ENCODE measurements at regions not wholly inside any gene's neighbourhood (a gene's known extent, or its start where the extent isn't known, plus 50 kb on each side); places are given as distances from the start of the nearest gene placed in this dataset.
"Not testable (repeated sequence)": the region's sequence is repeated elsewhere in the genome, so short reads cannot be mapped to it uniquely, and the experiment has no call there.

- CTCF ChIA-PET, result no interaction called here
Observed at GRCh38 chr4:79679859-79680258, 271.8 kb upstream of the GK2 start.

DNA sequence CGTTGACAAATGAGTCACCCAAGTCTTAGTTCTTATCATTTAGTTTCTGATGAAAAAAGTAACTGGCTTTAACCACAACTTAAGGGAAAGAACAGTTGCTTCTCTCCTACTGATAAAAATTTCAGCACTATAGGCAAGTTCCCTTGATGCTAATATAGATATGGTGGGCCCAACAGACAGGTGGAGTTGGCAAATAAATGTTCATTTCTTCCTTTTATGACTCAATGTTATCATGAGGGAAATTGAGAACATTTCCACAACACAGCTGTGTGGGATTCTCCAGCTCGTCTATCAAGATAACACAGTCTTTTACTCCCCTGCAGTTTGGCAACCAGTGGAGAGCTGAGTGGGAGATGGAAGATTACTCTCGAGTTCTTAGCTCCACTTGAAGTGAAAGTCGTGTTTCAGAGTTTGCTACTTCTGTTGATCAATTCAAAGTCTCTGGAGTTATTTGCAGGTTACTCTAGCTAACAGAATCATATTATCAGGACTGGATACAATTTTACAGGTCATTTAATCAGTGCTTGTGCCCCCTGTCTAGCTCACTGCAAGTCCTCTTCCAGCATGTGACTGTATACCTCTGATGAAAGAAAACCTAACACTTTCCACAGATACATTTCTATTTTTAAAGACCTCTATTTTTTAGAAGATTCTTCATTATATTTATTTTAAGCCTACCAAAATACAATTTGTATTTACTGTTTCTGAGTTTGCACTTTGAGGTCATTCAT is 270.6 kb upstream of the GK2 start:
- ChIA-PET POLR2A (interaction anchor here (0.6 kb wide), 2 partner anchors 191 to 343 kb away, joined by 3 to 5 read pairs; no protein-coding TSS in a partner anchor), CTCF (no interaction called here)
- no peak for DNase-seq
- intact Hi-C loops (cut with DNase I, micrococcal nuclease), result no loop called here
- peak; percentile 33 for ATAC-seq
- Mint-ChIP-seq H3K27ac (no peak overlapping the region), H3K27me3 (peaks cover 2% of the 10 kb centered on the region), H3K9me3 (ENCODE audit: low read depth) (no peaks in the 10 kb centered on the region), H3K36me3 (ENCODE audit: low read depth) (no peaks in the 10 kb centered on the region), H3K4me1 (peaks cover 8% of the 10 kb centered on the region), H3K4me3 (no peak overlapping the region)

More at GRCh38 chr4:79679859-79680258, 271.8 kb upstream of the GK2 start:
- POLR2A ChIA-PET, result no interaction called here
- H3K27me3 Mint-ChIP-seq, result peaks cover 2% of the 10 kb centered on the region
- DNase-seq (no peak), ATAC-seq (no peak)
- H3K4me3 Mint-ChIP-seq, result no peak overlapping the region
- intact Hi-C loops (cut with DNase I, micrococcal nuclease), result no loop called here
- no peaks in the 10 kb centered on the region for H3K9me3 Mint-ChIP-seq (ENCODE audit: low read depth)
- peaks cover 8% of the 10 kb centered on the region for H3K4me1 Mint-ChIP-seq
- no peaks in the 10 kb centered on the region for H3K36me3 Mint-ChIP-seq (ENCODE audit: low read depth)
- no peak overlapping the region for H3K27ac Mint-ChIP-seq

- ATAC-seq (no peak), DNase-seq (no peak)
- POLR2A ChIA-PET, result no interaction called here
- Mint-ChIP-seq H3K36me3 (ENCODE audit: low read depth) (no peaks in the 10 kb centered on the region), H3K4me1 (peaks cover 8% of the 10 kb centered on the region), H3K27me3 (peaks cover 2% of the 10 kb centered on the region), H3K9me3 (ENCODE audit: low read depth) (no peaks in the 10 kb centered on the region), H3K27ac (no peak overlapping the region), H3K4me3 (no peak overlapping the region)
- intact Hi-C loops (cut with DNase I, micrococcal nuclease), result no loop called here
- CTCF ChIA-PET, result no interaction called here
Observed at GRCh38 chr4:79676705-79677104, 268.7 kb upstream of the GK2 start.

GRCh38 chr4:79674906-79675305 is 266.9 kb upstream of the GK2 start:
- ATAC-seq; H3K4me3 Mint-ChIP-seq; H3K27ac Mint-ChIP-seq; H3K27me3 Mint-ChIP-seq; intact Hi-C loops (cut with DNase I, micrococcal nuclease); DNase-seq; H3K36me3 Mint-ChIP-seq (ENCODE audit: low read depth); CTCF ChIA-PET; H3K9me3 Mint-ChIP-seq (ENCODE audit: low read depth); H3K4me1 Mint-ChIP-seq; POLR2A ChIA-PET: not testable (repeated sequence)

DNA sequence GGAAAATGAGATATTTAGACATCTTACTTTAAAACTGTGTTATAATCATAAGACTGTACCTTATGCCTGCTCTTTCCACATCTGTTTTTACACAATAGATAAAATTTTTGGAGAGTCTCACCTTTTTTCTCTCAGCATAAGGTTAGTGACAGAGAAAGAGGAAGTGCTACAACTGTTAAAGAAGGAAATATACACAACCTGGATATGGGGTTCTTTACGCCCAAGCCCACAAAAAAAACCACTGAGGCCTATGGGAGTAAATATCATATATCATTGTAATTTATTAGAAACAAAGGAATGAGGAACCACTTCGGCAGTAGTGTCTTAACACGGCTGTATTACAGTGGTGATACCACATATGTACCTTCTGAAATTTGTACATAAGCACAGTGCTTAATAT is 265.9 kb upstream of the GK2 start:
- Mint-ChIP-seq H3K4me1 (peaks cover 8% of the 10 kb centered on the region), H3K36me3 (ENCODE audit: low read depth) (peaks cover 3% of the 10 kb centered on the region), H3K27me3 (peaks cover 4% of the 10 kb centered on the region), H3K4me3 (no peak overlapping the region), H3K27ac (no peak overlapping the region), H3K9me3 (ENCODE audit: low read depth) (peaks cover 8% of the 10 kb centered on the region)
- no peak for ATAC-seq
- ChIA-PET CTCF (no interaction called here), POLR2A (no interaction called here)
- no peak for DNase-seq
- intact Hi-C loops (cut with DNase I, micrococcal nuclease), result no loop called here

DNA sequence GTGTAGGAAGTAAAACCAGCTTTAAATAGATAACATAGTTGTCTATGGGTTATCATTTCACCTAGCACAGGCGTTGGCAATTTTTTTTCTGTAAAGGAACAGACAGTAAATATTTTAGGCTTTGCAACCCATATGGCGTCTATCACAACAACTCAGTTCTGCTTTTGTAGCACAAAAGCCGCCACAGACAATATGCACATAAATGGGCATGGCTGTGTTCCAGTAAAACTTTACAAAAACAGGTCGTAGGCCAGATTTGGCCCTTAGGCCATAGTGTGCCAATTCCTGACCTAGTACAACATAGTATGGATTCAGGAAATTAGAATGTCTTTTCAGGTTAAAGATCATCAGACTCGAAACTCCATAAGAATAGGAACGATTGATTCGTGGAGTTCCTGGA is 265.3 kb upstream of the GK2 start:
- DNase-seq (no peak), ATAC-seq (no peak)
- no peak overlapping the region for H3K27ac Mint-ChIP-seq
- CTCF ChIA-PET, result no interaction called here
- intact Hi-C loops (cut with DNase I, micrococcal nuclease), result no loop called here
- peaks cover 4% of the 10 kb centered on the region for H3K27me3 Mint-ChIP-seq
- peaks cover 3% of the 10 kb centered on the region for H3K36me3 Mint-ChIP-seq (ENCODE audit: low read depth)
- POLR2A ChIA-PET, result no interaction called here
- H3K4me1 Mint-ChIP-seq, result peaks cover 2% of the 10 kb centered on the region
- H3K9me3 Mint-ChIP-seq (ENCODE audit: low read depth), result peaks cover 13% of the 10 kb centered on the region
- H3K4me3 Mint-ChIP-seq, result no peak overlapping the region

- H3K36me3 Mint-ChIP-seq (ENCODE audit: low read depth), result peaks cover 3% of the 10 kb centered on the region
- no peak overlapping the region for H3K4me3 Mint-ChIP-seq
- ATAC-seq, result no peak
- ChIA-PET POLR2A (no interaction called here), CTCF (no interaction called here)
- no peaks in the 10 kb centered on the region for H3K4me1 Mint-ChIP-seq
- no peak for DNase-seq
- intact Hi-C loops (cut with DNase I, micrococcal nuclease), result no loop called here
- no peak overlapping the region for H3K27ac Mint-ChIP-seq
- H3K27me3 Mint-ChIP-seq, result peaks cover 4% of the 10 kb centered on the region
- peaks cover 13% of the 10 kb centered on the region for H3K9me3 Mint-ChIP-seq (ENCODE audit: low read depth)
Observed at GRCh38 chr4:79666875-79667274, 258.8 kb upstream of the GK2 start.

DNA sequence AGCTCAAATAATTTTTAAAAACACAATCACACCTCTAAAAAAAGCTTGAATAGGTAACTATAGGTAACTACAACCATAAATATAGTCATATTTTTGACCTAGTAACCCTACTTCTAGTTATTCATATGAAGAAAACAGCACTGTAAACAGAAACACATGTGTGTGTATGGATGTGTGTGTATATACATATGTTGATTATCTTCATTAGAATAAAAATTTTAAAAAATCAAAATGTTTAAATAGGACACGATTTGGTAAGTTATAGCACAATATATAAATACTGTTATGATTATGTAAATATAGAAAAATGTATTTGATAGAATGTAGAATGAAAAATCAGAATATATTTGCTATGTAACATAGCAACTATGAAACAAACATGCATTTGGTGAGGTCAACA is 258.1 kb upstream of the GK2 start:
- ChIA-PET CTCF (no interaction called here), POLR2A (no interaction called here)
- no peak for DNase-seq
- Mint-ChIP-seq H3K27ac (no peak overlapping the region), H3K4me3 (no peak overlapping the region), H3K27me3 (peaks cover 4% of the 10 kb centered on the region), H3K36me3 (ENCODE audit: low read depth) (peaks cover 3% of the 10 kb centered on the region), H3K9me3 (ENCODE audit: low read depth) (peaks cover 13% of the 10 kb centered on the region), H3K4me1 (no peaks in the 10 kb centered on the region)
- no peak for ATAC-seq
- intact Hi-C loops (cut with DNase I, micrococcal nuclease), result no loop called here

GRCh38 chr4:79663865-79664264 is 255.8 kb upstream of the GK2 start:
- Mint-ChIP-seq H3K4me1 (peaks cover 2% of the 10 kb centered on the region), H3K36me3 (ENCODE audit: low read depth) (no peaks in the 10 kb centered on the region), H3K9me3 (ENCODE audit: low read depth) (peaks cover 13% of the 10 kb centered on the region), H3K4me3 (no peak overlapping the region), H3K27ac (no peak overlapping the region), H3K27me3 (no peaks in the 10 kb centered on the region)
- DNase-seq (no peak), ATAC-seq (no peak)
- intact Hi-C loops (cut with DNase I, micrococcal nuclease), result no loop called here
- CTCF ChIA-PET, result interaction anchor here (1.3 kb wide), 1 partner anchor 30 kb away, joined by 3 read pairs; no protein-coding TSS in a partner anchor
- POLR2A ChIA-PET, result no interaction called here

- Mint-ChIP-seq H3K36me3 (ENCODE audit: low read depth) (no peaks in the 10 kb centered on the region), H3K27ac (no peak overlapping the region), H3K27me3 (no peaks in the 10 kb centered on the region), H3K4me1 (peaks cover 2% of the 10 kb centered on the region), H3K9me3 (ENCODE audit: low read depth) (peaks cover 11% of the 10 kb centered on the region), H3K4me3 (no peak overlapping the region)
- intact Hi-C loops (cut with DNase I, micrococcal nuclease), result no loop called here
- CTCF ChIA-PET, result no interaction called here
- POLR2A ChIA-PET, result no interaction called here
- DNase-seq (no peak), ATAC-seq (no peak)
Observed at GRCh38 chr4:79663141-79663540, 255.1 kb upstream of the GK2 start.

GRCh38 chr4:79662651-79663050 is 254.6 kb upstream of the GK2 start:
- Mint-ChIP-seq H3K4me1 (peaks cover 2% of the 10 kb centered on the region), H3K36me3 (ENCODE audit: low read depth) (no peaks in the 10 kb centered on the region), H3K27ac (no peak overlapping the region), H3K27me3 (no peaks in the 10 kb centered on the region), H3K9me3 (ENCODE audit: low read depth) (peaks cover 11% of the 10 kb centered on the region), H3K4me3 (no peak overlapping the region)
- DNase-seq, result no peak
- ATAC-seq, result no peak
- POLR2A ChIA-PET, result no interaction called here
- CTCF ChIA-PET, result no interaction called here
- intact Hi-C loops (cut with DNase I, micrococcal nuclease), result no loop called here

DNA sequence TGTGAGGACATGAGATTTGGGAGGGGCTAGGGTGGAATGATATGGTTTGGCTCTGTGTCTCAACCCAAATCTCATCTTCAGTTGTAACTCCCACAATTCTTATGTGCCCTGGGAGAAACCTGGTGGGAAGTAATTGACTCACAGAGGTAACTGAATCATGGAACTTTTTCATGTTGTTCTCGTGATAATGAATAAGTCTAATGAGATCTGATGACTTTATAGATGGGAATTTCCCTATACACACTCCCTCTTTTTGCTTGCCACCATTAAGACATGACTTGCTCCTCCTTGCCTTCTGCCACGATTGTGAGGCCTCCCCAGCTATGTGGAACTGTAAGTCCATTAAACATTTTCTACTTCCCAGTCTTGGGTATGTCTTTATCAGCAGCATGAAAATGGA is 253.2 kb upstream of the GK2 start:
- intact Hi-C loops (cut with DNase I, micrococcal nuclease), result no loop called here
- peaks cover 14% of the 10 kb centered on the region for H3K9me3 Mint-ChIP-seq (ENCODE audit: low read depth)
- H3K27ac Mint-ChIP-seq, result no peak overlapping the region
- no peak for DNase-seq
- peaks cover 2% of the 10 kb centered on the region for H3K4me1 Mint-ChIP-seq
- H3K27me3 Mint-ChIP-seq, result no peaks in the 10 kb centered on the region
- no peak for ATAC-seq
- ChIA-PET POLR2A (no interaction called here), CTCF (no interaction called here)
- no peak overlapping the region for H3K4me3 Mint-ChIP-seq
- no peaks in the 10 kb centered on the region for H3K36me3 Mint-ChIP-seq (ENCODE audit: low read depth)

Data from activated CD4-positive, alpha-beta T cell treated with anti-CD3 and anti-CD28 coated beads for 36 hours (primary cell).